Thoracic aorta (tissue), 2 donors: ENCODE measurements at regions not wholly inside any gene's neighbourhood (a gene's known extent, or its start where the extent isn't known, plus 50 kb on each side); places are given as distances from the start of the nearest gene placed in this dataset.
"Not testable (repeated sequence)": the region's sequence is repeated elsewhere in the genome, so short reads cannot be mapped to it uniquely, and the experiment has no call there.

Experiments
- ATAC-seq: fragments of 150-250 bp; one replicate; pipeline ENCODE4 v1.8.0; 2017; ENCODE audit warnings: low read depth; ENCODE audit not compliant: insufficient number of reproducible peaks, low FRiP score
- DNase-seq: peaks from one replicate; pipeline ENCODE4 v3.0.0-alpha.2; 2020; ENCODE audit warnings: low spot score
- H3K27ac ChIP-seq, 2 donors: fragments of 200-600 bp; sonication (generic); 1 replicate in 1 of 2; 2 replicates in 1 of 2; pipeline ENCODE4 v1.5.1; 2016; ENCODE audit warnings: mild to moderate bottlenecking in 2 of 2, moderate library complexity in 2 of 2
- H3K27me3 ChIP-seq: fragments of 200-600 bp; sonication (generic); replicated peaks from 2 replicates; pipeline ENCODE4 v1.6.0; 2016; ENCODE audit warnings: mild to moderate bottlenecking; ENCODE audit not compliant: insufficient read depth
- H3K36me3 ChIP-seq: fragments of 200-600 bp; sonication (generic); one replicate; pipeline ENCODE4 v1.5.1; 2016
- H3K4me1 ChIP-seq, 2 donors: fragments of 200-600 bp; sonication (generic); 1 replicate in 1 of 2; 2 replicates in 1 of 2; pipeline versions ENCODE4 v1.5.1 to v1.6.0; 2016; ENCODE audit warnings: low read depth in 2 of 2, mild to moderate bottlenecking in 1 of 2; ENCODE audit not compliant: control insufficient read depth in 1 of 2
- H3K4me3 ChIP-seq: fragments of 200-600 bp; sonication (generic); 2 replicates; pipeline ENCODE4 v1.5.1; 2016; ENCODE audit warnings: mild to moderate bottlenecking
- H3K9me3 ChIP-seq: fragments of 200-600 bp; sonication (generic); 2 replicates; pipeline ENCODE4 v1.5.1; 2016
- CTCF ChIP-seq: fragments of 200-600 bp; sonication (generic); IDR thresholded peaks from one replicate; pipeline ENCODE4 v1.5.1; 2019; ENCODE audit warnings: antibody characterized with exemption

- H3K27ac ChIP-seq = no peak overlapping the region
Measured at GRCh38 chr4:56575820-56576429, 70.3 kb downstream of the ARL9 start.

GRCh38 chr4:56592417-56592816, 86.8 kb downstream of the ARL9 start:
- H3K27ac ChIP-seq, DNase-seq, H3K27me3 ChIP-seq, H3K4me1 ChIP-seq, ATAC-seq, H3K4me3 ChIP-seq, H3K36me3 ChIP-seq, H3K9me3 ChIP-seq: not testable (repeated sequence)

More at GRCh38 chr4:56575820-56576429, 70.3 kb downstream of the ARL9 start:
- no peaks in the 10 kb centered on the region for H3K36me3 ChIP-seq
- no peaks in the 10 kb centered on the region for H3K27me3 ChIP-seq
- no peaks in the 10 kb centered on the region for H3K9me3 ChIP-seq
- DNase-seq (no peak), ATAC-seq (no peak)
- no peaks in the 10 kb centered on the region for H3K4me1 ChIP-seq
- H3K4me3 ChIP-seq = no peak overlapping the region
- peak; percentile 33 for TF ChIP-seq CTCF
